ENCODE measurements at regions not wholly inside any gene's neighbourhood (a gene's known extent, or its start where the extent isn't known, plus 50 kb on each side); places are given as distances from the start of the nearest gene placed in this dataset.

DNA sequence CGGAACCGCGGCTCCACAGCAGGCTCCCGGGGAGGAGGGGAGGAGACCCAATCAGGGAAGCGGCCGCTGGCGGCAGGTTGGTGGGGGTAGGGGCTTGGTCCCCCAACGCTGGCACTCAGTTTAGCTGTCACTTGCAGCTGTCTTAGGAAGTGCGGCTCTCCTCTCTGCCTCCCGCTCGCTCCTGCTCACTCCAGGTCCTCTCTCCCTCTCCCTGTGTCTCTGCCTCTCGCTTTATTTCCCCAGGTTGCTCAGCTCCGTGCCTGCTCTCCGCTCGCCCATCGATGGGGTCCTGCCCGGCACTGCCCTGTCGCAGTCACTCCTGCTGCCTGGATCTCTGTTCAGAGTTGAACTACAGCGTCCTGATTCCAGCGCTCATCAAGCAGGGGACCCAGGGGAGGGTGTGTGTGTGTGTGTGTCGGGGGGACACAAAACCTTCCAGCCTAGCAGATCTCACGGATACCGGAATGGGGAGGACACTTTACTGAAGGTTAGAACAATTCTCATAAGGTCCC, 145.6 kb downstream of the ENGASE start:
- BruUV-seq (replicated peaks) = no TSS peak
- no peaks in the 10 kb centered on the region for H3K9me2 ChIP-seq (ENCODE audit: insufficient read depth)
- H3K9me3 ChIP-seq (ENCODE audit: control insufficient read depth in 1 of 2, insufficient read depth in 1 of 2, low read depth in 1 of 2, low read length in 2 of 2) = no peaks in the 10 kb centered on the region
- POLR2A ChIA-PET = no interaction called here
- no peaks in the 10 kb centered on the region for H4K20me1 ChIP-seq (ENCODE audit: insufficient read depth)
- TF ChIP-seq ZBTB33 (IDR thresholded peaks at IDR 0.05; ENCODE audit: extremely low read depth, insufficient replicate concordance, low read length) = no peak
- no peak for TF ChIP-seq TCF7L2 (IDR thresholded peaks at IDR 0.05; ENCODE audit: borderline replicate concordance, extremely low read depth, insufficient read depth, insufficient read length)
- TF ChIP-seq POLR2AphosphoS5 (IDR thresholded peaks at IDR 0.05; ENCODE audit: low read depth, low read length) = no peak
- TF ChIP-seq, protein P1, sequence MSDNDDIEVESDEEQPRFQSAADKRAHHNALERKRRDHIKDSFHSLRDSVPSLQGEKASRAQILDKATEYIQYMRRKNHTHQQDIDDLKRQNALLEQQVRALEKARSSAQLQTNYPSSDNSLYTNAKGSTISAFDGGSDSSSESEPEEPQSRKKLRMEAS (IDR thresholded peaks at IDR 0.05) = no peak
- no peak for TF ChIP-seq CTCF (IDR thresholded peaks at IDR 0.05 in 2 of 3, conservative IDR thresholded peaks at IDR 0.05 in 1 of 3; ENCODE audit: borderline replicate concordance in 1 of 3, insufficient read depth in 1 of 3, low read depth in 2 of 3, low read length in 2 of 3)
- TF ChIP-seq POLR2A (IDR thresholded peaks at IDR 0.05; ENCODE audit: borderline replicate concordance, extremely low read depth, insufficient read depth, insufficient read length) = no peak
- no peak for TF ChIP-seq ZFX (IDR thresholded peaks at IDR 0.05)
- TF ChIP-seq, protein P2, sequence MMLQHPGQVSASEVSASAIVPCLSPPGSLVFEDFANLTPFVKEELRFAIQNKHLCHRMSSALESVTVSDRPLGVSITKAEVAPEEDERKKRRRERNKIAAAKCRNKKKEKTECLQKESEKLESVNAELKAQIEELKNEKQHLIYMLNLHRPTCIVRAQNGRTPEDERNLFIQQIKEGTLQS (IDR thresholded peaks at IDR 0.05) = no peak
- TF ChIP-seq REST (IDR thresholded peaks at IDR 0.05; ENCODE audit: low read depth) = no peak
- no peak for TF ChIP-seq EZH2 (IDR thresholded peaks at IDR 0.05)
- TF ChIP-seq CBX3 (IDR thresholded peaks at IDR 0.05; ENCODE audit: low read depth) = no peak
- no peak for TF ChIP-seq SIN3A (IDR thresholded peaks at IDR 0.05; ENCODE audit: low read depth)
- TF ChIP-seq YY1 (IDR thresholded peaks at IDR 0.05; ENCODE audit: extremely low read depth, insufficient replicate concordance, low read depth, low read length) = no peak
- intact Hi-C loops (cut with micrococcal nuclease) = no loop called here
- no peak overlapping the region for H2AFZ ChIP-seq (ENCODE audit: low read depth, low read length, poor library complexity, severe bottlenecking)
- peaks cover 39% of the 10 kb centered on the region for H3K27me3 ChIP-seq (ENCODE audit: insufficient read depth, low read length)
- no peak overlapping the region for H3K27ac ChIP-seq (ENCODE audit: low read depth, low read length)
- no peak overlapping the region for H3K4me2 ChIP-seq (ENCODE audit: low read length)
- no peak overlapping the region for H3K4me3 ChIP-seq (replicated peaks in 1 of 2; ENCODE audit: low read depth in 1 of 2, low read length in 2 of 2)
- no peaks in the 10 kb centered on the region for H3K79me2 ChIP-seq (ENCODE audit: insufficient read depth, low read length)
- no peak for DNase-seq (ENCODE audit: low read depth, low spot score)
- no peaks in the 10 kb centered on the region for H3K36me3 ChIP-seq (ENCODE audit: control insufficient read depth in 1 of 2, insufficient read depth in 2 of 2, low read length in 2 of 2)
- CTCF ChIA-PET = no interaction called here
- no peaks in the 10 kb centered on the region for H3K4me1 ChIP-seq (ENCODE audit: control insufficient read depth in 1 of 2, insufficient read depth in 2 of 2, low read length in 2 of 2)
- no peak for ATAC-seq
- RAD21 ChIA-PET (ENCODE audit: low non-redundant PET in 1 of 2, low total read pairs in 2 of 2, uncharacterized antibody in 2 of 2, unreplicated experiment in 2 of 2) = no interaction called here
- no peak overlapping the region for H3K9ac ChIP-seq (ENCODE audit: low read length)
